ENCODE measurements at regions not wholly inside any gene's neighbourhood (a gene's known extent, or its start where the extent isn't known, plus 50 kb on each side); places are given as distances from the start of the nearest gene placed in this dataset.
"Not testable (repeated sequence)": the region's sequence is repeated elsewhere in the genome, so short reads cannot be mapped to it uniquely, and the experiment has no call there.

- H3K4me3 ChIP-seq, H3K27me3 ChIP-seq, H3K36me3 ChIP-seq, H3K27ac ChIP-seq, H3K9me3 ChIP-seq, H3K4me1 ChIP-seq, ATAC-seq: not testable (repeated sequence)
- WGBS, 2 donors (ENCODE audit: low coverage in 1 of 2), result no CpG with 5 or more reads among the region's 1 CpG
These were observed 153.9 kb downstream of the GOLGA8K start for GRCh38 chr15:32249207-32249606.

GRCh38 chr15:32243727-32244126 is 159.4 kb downstream of the GOLGA8K start:
- H3K9me3 ChIP-seq, ATAC-seq, H3K4me3 ChIP-seq, H3K36me3 ChIP-seq, H3K27me3 ChIP-seq, H3K4me1 ChIP-seq, H3K27ac ChIP-seq: not testable (repeated sequence)
- no CpG with 5 or more reads among the region's 10 CpGs for WGBS, 2 donors (ENCODE audit: low coverage in 1 of 2)

- not testable (repeated sequence) for H3K36me3 ChIP-seq, H3K4me1 ChIP-seq, ATAC-seq, H3K4me3 ChIP-seq, H3K27me3 ChIP-seq, H3K27ac ChIP-seq, H3K9me3 ChIP-seq
- WGBS, 2 donors (ENCODE audit: low coverage in 1 of 2), result no CpG with 5 or more reads among the region's 14 CpGs
These were observed 160.1 kb downstream of the GOLGA8K start for GRCh38 chr15:32242780-32243528.

DNA sequence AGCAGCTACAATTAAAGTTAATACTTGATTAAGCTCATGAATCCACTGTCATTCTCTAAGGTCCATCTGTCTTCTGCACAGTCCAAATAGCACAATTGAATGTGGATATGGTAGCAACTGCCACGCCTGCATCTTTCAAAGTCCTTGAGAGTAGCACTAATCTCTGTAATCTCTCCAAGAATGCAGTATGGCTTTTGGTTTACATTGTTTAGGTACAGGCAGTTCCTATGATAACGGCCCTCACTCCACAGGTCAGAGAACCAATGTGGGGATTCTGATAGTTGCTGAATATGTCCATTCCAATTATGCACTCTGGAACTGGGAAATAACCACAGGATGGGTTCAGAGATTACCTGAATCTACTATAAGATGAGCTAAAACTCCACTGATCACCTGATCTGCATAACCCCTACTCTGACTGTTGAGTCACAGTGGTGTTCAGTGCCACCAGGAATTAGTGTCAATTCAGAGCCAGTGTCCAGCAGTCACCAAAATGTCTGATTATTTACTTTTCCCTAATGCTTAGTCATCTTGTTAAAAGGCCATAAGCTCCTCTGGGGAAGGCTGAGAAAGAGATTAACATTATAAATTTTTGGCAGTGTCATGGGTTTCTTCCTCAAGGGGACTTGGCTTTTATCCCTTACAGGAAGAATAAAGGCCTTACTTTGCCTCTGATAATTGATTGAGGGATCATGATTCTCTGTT is 175.5 kb downstream of the GOLGA8K start:
- ATAC-seq, H3K27ac ChIP-seq, H3K9me3 ChIP-seq, H3K4me1 ChIP-seq, H3K4me3 ChIP-seq, H3K27me3 ChIP-seq, H3K36me3 ChIP-seq: not testable (repeated sequence)
- WGBS, 2 donors (ENCODE audit: low coverage in 1 of 2), result no CpG with 5 or more reads among the region's 2 CpGs

DNA sequence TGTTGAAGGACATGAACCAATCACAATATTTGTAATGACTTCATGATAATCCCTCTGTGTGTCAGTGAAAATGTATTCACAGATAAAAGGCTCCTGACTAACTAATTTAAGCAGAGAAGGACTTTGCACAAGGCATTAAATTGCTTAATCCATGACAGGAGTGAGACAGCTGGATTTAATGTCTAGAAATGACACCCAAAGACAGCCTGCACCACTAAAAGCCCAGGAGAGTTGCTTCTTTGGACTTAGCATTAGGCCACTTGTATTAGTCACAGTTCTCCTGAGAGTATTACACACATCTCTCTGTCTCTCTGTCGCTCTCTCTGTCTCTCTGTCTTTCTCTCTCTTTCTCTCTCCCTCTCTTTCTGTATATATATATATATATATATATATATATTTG is 180.4 kb downstream of the GOLGA8K start:
- Histone ChIP-seq H3K27ac (no peak overlapping the region), H3K4me1 (no peaks in the 10 kb centered on the region), H3K27me3 (no peaks in the 10 kb centered on the region), H3K36me3 (no peaks in the 10 kb centered on the region), H3K4me3 (no peak overlapping the region), H3K9me3 (peaks cover 0 to 18% (median 0%) of the 10 kb centered on the region in 3 donors)
- ATAC-seq, result no peak
- 43% methylated on average over 1 of the region's 1 CpG; no CpG with 5 or more reads in 1 of the 2 donors for WGBS, 2 donors (ENCODE audit: low coverage in 1 of 2)
- TF ChIP-seq POLR2A (IDR thresholded peaks at IDR 0.05) (no peak), EP300 (IDR thresholded peaks at IDR 0.05) (no peak), CTCF (IDR thresholded peaks at IDR 0.05) (no peak), POLR2AphosphoS5 (IDR thresholded peaks at IDR 0.05) (no peak)

Small RNA genes lying in the stretch of these regions (small RNA-seq; reads per million reads assigned to genes)
- gene RNU6-18P, result 0 reads per million in 4 donors

Measured in gastroesophageal sphincter (tissue), 4 donors.